NCI-H2227 (cell line): ENCODE measurements at regions not wholly inside any gene's neighbourhood (a gene's known extent, or its start where the extent isn't known, plus 50 kb on each side); places are given as distances from the start of the nearest gene placed in this dataset.
"Not testable (repeated sequence)": the region's sequence is repeated elsewhere in the genome, so short reads cannot be mapped to it uniquely, and the experiment has no call there.

ENCODE experiments used
- DNase-seq: peaks from one replicate; lab custom pipeline; 2025; ENCODE audit not compliant: unreplicated experiment; lab: John Stamatoyannopoulos, UW

DNA sequence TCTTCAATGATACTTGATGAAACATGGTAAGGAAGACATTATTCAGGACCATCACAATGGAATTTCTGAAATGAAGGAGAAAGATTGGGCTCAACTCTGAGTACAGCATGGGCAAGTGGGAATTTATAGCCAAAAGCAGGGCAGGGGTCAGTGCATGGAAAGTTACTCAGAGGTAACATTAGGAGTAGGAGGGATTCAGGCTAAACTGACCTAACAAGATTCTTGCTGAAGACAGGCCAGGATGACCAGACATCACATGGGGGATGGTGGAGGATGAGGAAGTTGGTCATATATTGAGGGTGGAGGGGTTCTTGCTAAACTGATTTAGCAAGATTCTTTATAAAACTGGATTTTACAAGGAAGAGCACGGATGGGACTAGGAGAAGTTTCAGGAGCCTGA, 489.8 kb downstream of the ADCYAP1 start:
- DNase-seq: no peak

GRCh38 chr18:1394966-1395365, 490.3 kb downstream of the ADCYAP1 start:
- no peak for DNase-seq

DNA sequence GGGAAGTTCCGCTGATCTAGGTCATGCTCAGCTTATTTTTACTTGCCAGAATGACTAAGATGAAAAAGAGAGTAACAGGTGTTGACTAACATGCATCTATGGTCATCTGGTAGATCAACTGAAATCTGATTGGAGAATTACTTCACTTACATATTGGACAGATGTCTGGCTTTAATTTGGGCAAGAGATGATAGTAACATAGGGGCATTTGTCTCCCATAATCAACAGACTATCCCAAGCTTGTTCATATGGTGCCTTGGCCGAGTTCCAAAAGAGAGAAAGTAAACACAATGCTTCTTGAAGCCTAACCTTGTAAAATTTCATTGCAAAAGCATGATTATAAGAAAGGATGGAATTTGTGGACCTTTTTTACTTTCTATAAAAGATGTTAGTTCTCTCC, 503.7 kb downstream of the ADCYAP1 start:
- no peak for DNase-seq

DNA sequence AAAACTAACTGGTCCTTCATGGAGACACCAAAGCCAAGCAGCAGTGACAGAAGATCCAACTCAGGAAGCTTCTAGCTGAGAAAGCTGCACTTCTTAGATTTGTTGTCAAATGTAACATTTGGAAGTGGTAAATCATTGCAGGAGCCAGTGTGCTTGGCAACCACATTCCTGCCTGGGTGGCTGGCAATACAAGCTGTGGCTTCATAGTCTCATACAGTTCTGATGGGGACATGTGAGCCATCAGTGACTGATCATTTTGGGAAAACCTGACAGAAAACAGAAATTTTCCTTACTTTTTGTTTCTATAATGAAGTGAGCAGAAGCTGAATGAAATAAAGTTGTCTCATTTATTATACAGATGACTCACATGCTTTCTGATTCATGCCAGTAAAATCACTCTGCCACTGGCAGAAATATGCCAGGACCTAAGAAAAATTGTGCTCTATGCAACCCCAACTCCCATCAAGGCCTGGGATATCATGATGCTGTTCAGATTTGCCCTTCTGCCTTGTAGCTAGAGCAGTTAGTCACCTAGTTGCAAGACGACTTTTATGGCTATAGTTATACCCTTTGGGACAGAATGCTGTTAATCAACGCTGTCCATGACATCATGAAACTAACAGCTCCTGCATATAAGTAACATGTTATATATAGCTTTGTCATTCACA, 508.1 kb downstream of the ADCYAP1 start:
- DNase-seq: no peak

- DNase-seq: no peak
These were observed 508.6 kb downstream of the ADCYAP1 start for GRCh38 chr18:1413323-1413675.

DNA sequence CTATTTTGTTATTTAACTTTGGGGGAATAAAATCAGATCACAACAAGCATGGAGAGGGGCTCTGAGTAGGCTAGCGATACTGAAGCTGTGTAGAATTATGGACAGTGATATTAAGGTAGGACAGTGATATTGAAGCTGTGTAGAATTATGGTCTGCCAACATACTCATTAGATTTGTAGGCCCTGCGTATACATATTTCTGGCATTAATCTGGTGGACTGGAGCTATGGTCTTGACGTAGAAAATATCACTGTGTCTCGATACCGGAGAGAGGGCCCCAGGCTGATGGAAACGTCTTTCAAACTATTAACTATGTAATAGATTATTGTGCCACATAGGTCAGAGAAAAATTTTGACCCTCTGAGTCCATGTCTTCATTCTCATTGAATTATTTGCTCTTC, 511.4 kb downstream of the ADCYAP1 start:
- no peak for DNase-seq

DNA sequence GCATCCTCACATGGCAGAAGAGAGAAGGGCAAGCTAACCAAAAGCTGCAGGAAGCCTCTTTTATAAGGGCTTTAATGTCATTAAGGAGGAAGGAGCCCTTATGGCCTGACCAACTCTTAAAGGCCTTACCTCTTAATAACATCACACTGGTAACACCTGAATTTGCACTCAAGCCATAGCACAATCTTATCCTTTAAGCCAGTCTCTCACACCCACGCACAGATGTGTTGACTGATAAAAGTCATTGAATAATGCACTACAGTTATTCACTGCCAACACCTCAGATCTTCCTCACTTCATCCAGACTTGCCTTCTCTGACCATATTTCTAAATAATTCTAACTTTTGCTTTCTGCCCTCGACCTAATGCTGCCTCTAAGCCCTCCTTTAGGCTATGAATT, 516.8 kb downstream of the ADCYAP1 start:
- DNase-seq: no peak

GRCh38 chr18:1422634-1423033, 518.0 kb downstream of the ADCYAP1 start:
- DNase-seq: no peak

GRCh38 chr18:1425679-1426078, 521.0 kb downstream of the ADCYAP1 start:
- no peak for DNase-seq

DNA sequence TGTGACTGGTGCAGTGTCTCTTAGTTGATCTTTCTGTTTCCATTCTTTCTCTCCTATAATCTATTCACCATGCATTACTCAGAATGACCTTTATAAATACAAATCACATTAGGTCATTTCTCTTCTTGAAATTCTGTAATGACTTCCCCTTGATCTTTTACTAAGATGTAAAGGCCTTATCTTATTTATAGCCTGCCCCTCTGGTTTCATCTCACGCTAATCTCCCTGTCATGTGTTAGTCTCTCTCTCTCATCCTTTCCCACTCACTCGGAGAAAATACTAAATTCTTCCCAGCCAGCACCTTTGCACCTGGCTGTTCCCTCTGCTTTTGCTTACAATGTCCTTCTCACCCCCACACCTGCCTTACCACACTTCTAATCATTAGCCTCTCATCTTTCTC, 530.8 kb downstream of the ADCYAP1 start:
- no peak for DNase-seq

DNA sequence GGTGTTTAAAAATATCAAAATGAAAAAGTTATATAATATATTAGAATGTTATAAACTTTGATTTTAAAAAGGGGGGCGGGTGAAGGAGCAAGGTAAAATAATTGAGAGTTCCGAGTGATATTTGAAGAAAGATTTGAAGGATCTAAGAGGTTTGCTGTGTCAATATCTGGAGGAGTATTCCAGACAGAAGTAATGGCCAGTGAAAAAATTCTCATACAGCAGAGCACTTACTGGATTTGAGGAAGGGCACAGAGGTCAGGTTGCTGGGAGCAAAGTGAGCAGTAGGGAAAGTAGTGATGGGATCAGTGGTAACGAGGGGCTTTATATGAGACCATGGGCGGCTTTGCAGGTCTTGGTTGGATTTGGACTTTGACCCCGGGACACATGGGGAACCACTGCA, 531.5 kb downstream of the ADCYAP1 start:
- no peak for DNase-seq

DNA sequence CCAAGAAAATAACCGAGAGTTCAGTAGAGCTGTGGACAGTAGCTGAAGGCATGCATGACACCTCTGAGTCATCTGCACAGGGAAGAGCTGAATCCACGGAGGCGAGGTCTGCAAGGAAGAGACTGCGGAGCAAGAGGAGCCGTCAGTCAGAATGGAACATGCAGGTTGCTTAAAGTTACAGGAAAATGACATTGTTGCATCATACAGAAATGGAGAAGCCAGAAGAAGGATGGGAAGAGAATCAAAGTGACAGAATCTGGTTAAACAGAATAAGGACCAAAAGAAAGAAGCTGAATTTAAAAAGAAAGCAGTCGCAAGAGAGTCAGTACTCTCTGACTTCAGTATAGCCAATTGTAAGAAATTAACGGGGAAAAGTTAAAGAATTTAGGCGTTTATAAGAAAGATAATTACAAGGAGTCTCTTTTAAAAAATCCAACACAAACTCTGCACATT, 533.8 kb downstream of the ADCYAP1 start:
- no peak for DNase-seq

DNA sequence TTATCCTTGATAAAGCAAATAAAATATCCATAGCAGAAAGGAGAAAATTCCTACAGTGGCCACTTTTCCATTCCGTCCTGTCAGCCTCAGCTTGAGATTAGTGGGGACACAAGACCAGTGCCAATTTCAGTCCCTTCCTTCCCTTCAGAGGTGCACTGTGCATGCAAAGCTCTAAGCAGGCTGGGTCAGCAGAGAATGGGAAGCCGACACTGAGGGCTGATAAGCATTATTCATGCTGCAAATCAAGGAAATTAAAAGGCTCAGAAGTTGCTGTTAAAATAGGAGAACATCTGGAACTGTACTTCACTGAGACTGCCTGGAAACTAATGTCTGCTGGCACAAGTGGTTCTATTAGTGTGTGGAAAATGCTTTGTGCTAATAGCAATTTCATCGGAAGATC, 534.3 kb downstream of the ADCYAP1 start:
- DNase-seq: no peak

DNA sequence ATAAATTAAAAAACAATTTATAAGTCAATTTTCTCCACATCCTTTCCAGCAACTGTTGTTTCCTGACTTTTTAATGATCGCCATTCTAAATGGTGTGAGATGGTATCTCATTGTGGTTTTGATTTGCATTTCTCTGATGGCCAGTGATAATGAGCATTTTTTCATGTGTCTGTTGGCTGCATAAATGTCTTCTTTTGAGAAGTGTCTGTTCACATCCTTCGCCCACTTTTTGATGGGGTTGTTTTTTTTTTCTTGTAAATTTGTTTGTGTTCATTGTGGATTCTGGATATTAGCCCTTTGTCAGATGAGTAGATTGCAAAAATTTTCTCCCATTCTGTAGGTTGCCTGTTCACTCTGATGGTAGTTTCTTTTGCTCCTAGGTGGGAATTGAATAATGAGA, 539.4 kb downstream of the ADCYAP1 start:
- DNase-seq: not testable (repeated sequence)

DNA sequence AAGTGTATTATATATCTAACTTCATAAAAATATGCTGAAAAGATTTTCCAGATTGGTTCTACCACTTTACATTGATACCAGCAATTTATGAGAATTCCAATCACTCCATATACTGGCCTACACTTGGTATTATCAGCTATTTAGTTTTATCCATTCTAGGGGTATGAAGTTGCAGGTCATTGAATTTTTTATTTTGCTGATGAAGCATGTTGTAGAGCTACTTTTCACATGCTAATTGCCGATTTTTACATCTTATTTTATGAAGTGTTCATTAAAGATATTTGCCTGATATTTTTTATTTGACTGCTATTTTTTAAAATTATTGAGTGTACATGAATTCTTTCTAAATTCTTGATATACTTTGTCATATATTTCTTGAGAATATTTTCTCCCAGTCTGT, 542.1 kb downstream of the ADCYAP1 start:
- no peak for DNase-seq

DNA sequence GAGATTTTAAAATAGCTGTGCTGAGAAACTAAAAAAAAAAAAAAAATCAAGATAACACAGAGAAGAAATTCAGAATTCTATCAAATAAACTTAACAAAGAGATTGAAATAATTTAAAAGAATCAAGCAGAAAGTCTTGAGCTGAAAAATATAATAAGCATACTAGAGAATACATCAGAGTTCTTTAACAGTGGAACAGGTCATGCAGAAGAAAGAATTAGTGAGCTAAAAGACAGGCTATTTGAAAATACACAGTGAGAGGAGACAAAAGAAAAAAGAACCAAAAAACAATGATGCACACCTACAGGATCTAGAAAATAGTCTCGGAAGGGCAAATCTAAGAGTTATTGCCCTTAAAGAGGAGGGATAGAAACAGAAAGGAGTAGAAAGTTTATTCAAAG, 548.1 kb downstream of the ADCYAP1 start:
- DNase-seq: no peak

DNA sequence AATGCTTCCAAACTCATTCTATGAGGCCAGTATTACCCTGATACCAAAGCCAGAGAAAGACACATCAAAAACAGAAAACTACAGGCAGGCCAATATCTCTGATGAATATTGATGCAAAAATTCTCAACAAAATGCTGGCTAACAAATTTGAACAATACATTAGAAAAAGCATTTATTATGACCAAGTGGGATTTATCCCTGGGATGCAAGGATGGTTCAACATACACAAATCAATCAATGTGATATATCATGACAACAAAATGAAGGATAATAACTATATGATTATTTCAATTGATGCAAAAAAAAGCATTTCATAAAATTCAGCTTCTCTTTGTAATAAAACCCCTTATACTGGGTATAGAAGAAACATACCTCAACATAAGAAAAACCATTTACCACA, 550.9 kb downstream of the ADCYAP1 start:
- no peak for DNase-seq

DNA sequence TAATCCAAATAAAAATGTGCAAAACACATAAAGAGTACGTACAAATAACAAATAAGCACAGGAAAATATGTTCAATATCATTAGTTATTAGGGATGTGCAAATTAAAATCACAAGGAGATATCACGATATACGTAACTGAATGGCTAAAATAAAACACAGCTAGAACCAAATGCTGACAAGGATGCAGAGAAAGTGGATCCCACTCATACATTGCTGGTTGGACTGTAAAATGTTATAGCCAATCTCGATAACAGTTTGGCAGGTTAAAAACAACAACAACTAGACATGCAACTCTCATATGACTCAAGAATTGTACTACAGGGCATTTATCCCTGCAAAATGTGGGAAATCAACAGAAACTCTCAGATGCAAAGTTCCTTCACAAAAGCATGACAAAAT, 553.9 kb downstream of the ADCYAP1 start:
- no peak for DNase-seq

DNA sequence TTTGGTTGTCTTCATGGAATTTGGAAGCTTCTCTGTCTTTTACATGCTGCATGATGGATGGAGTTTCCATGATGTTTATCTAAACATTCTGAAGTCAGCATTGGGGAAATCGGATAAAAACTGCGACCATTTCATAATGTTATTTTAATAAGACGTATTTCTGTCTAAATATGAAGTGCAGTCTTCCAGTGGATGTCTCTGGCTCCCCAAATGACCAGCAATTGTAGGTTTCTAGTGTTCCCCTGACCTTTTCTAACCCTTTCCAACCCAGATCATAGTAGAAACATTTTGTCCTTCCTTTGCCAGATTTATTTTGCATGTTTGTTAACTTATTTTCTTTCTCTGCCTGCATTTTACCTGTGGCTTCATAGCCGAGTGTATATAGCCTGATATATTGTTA, 559.3 kb downstream of the ADCYAP1 start:
- no peak for DNase-seq

DNA sequence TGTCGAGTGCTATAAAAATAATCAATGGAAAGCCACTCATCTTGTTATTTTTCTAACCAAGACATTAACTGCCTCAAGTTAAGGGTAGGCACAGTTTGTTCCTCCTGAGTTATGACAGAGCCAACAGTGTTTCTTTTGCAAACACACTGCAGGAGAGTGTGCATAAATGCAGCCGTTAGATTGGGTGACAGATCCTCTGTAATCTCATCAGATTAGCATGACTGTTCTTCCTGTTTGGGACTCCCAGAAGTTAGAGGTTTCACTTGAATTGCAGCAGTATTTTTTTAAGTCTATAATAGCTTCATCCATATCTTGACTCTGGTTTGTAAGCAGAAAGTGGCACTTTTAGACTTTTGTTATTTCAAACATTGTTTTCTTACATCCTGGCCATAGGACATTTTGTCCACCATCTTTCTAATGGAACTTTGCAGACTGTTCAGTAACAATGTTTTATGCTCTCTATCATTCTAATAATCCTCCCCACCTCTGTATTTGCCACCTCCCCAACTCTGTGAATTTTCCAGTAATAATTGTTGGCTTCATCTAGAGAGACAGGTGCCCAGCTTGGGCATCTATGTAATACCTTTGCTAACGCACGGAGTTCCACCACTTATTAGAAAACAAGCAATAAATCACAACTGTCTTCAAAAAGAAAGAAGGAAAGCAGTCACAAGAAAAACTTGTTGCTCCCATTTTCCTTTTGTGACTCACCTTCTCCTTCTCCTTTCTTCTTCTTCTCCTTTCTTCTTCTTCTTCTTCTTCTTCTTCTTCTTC, 560.0 kb downstream of the ADCYAP1 start:
- DNase-seq: no peak

DNA sequence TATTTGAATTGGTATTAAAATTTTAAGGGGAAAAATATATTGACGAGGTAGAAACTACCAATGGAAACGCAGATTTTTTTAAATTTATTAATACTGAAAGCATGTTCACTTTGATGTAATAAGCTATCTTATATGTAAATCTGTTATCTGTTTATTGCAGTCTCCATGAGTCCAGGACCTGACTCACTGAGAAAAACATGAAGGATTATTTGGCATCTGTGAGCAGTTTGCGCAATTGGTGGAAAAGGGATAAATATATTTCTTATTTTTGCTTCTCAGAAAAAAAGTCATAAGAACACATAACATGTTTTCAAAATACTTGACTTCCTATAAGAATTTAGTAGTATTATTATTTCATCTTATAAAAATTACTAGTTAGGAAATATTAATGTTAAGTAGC, 561.4 kb downstream of the ADCYAP1 start:
- DNase-seq: no peak

DNA sequence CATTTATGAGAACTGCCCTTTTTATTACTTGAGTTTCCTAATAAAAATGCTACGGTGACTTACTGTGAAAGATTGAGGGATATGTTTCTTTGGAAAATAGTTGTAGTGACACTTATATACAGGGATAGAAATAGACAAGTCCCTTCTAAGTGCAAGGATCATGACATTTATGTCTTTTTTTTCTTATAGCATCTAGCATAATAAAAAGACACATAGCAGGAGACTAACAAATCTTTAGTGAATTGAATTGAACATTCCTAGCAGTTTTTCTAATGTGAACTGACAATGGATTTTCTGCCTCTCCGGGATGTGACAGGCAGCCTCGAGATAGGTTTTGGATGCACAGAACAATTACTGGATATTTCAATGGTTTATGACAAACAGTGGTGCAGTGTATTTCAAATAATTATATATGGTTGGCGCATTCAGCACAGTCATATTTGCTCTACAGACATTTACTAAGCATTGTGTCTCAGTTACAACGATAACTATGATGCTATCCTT, 562.8 kb downstream of the ADCYAP1 start:
- DNase-seq: no peak

DNA sequence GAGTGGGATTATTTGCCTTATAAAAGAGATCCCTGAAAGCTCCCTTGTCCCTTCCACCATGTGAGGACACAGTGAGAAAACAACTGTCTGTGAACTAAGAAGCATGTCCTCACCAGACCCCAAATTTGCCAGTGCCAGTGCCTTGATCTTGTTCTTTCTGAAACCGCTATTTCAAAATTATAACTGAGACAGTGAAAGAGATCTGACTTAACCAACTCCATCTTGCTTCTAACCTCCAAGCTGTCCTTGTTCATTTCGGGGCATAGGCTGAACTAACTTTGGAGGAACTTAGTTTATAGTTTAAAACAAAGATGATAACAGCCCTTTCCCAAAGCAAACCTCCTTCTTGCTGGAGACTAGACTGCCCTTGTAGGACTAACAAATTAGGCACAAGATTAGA, 563.9 kb downstream of the ADCYAP1 start:
- DNase-seq: no peak
